Inflammatory macrophage treated with lipopolysaccharide for 4 hours (primary cell): ENCODE measurements at regions not wholly inside any gene's neighbourhood (a gene's known extent, or its start where the extent isn't known, plus 50 kb on each side); places are given as distances from the start of the nearest gene placed in this dataset.
"Not testable (repeated sequence)": the region's sequence is repeated elsewhere in the genome, so short reads cannot be mapped to it uniquely, and the experiment has no call there.

Experiments
- DNase-seq: peaks from one replicate; pipeline ENCODE4 v3.0.0-alpha.2; 2020

DNA sequence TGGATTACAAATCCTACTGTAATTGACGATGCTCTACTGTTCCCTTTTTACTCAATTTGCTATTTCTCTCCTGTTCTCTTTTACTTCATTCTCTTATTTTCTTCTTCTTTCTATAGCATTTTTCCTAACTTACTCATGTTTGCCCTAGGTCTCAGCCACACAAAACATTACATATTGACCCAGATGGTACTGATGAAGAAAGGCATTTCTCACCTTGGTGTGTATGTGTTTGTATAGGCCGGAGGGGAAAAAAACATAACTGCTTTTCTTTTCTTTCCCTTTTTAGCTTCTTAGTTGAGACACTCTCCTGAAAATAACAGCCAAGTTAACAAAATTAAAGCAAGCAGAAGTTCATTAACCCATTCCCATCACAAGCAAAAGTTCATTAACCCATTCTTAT, 1019.8 kb upstream of the CDH18 start:
- no peak for DNase-seq

GRCh38 chr5:20988933-20989332, 1000.9 kb upstream of the CDH18 start:
- not testable (repeated sequence) for DNase-seq

DNA sequence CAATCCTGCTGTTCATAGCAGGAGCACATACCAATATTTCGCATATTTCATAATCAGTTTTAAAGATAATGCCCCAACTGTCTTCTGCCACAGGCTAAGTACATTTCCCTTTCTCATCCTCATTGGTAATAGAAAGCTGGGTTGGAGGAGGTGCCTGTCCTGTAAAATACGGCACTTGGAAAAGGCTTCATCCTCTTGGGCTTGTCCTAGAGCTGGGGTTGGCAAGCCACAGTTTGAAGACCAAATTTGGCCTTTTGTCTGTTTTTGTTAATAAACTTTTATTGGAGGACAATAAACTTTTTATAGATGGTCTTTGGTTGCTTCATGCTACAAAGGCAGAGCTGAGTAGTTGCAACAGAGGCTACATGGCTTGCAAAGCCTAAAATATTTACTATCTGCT, 997.8 kb upstream of the CDH18 start:
- DNase-seq = no peak

DNA sequence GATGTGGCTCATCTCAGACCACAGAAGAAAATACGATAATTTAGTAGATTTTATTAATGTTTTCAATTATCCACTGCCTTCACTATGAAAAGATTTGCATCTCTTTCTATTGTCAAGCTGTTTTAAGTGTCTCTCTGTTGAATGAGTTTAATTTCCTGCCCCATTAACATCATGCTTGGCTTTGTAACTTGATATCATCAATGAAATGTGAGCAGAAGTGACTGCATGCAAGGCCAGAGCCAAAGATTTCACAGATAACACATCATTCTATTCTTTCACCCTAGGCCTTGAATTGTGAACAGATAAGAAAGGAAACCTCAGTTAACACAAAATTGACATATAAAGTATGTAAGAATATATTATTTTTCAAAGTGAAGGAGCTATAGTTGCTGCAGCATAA, 986.4 kb upstream of the CDH18 start:
- DNase-seq = no peak

DNA sequence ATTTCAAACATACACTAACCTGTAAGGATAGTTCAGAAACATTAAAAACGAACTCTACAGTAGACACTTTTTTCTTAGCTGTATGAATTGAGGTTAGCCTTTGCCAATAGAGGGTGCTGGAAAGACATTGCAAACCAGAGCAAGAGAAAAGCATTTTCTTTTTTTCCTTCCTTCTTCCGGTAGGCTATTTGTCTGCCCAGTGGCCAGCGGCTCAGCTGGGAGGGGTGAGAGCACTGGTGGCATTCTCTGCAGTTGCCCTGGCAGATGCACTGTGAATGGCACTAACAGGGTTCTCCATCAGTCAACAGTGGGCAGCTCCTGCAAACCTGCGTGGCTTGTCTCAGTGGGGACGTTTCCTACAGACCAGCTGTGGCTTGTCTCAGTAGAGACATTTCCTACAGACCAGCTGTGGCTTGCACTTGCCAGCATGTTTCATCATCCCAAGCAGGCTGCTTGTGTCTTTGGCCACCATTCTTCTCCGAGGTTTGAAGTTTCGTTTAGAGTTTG, 984.5 kb upstream of the CDH18 start:
- DNase-seq = no peak

GRCh38 chr5:20959347-20959746, 971.3 kb upstream of the CDH18 start:
- DNase-seq = no peak

DNA sequence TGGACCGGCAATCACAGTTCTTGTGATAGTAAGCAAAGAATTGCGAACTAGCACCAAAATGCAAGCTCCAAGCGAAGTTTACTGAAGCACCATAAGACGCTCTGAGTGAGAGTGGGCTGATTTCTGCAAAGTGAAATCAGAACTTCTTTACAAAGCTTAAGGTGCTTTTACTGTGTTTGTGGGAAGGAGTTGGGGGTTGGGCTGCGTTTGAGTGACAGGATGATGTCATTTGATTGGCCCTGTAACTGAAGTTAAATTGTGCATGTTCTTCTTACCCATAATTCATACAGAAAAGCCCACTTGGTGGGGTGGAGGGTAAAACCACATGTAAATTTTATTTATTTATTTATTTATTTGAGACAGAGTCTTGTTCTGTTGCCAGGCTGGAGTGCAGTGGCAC, 970.6 kb upstream of the CDH18 start:
- no peak for DNase-seq

DNA sequence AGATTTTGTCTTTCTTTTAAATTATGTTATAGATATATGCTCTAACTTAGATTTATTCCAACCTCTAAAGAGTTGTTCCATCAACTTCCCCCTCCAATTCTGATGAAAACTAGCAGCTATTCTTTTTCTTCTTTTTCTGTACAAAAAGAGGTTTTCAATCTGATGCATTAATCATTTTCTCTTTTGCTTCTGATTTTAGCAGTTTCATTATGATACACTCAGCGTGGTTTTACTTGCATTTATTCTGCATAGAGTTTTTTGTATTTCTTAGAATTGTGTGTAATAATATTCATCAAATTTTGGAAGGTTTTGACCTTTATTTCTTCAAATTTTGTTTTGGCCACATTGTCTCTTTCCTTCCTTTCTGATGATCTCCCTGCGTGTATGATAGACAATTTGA, 968.1 kb upstream of the CDH18 start:
- DNase-seq = no peak

- no peak for DNase-seq
Measured at GRCh38 chr5:20949636-20950035, 961.6 kb upstream of the CDH18 start.

GRCh38 chr5:20943183-20943971, 955.4 kb upstream of the CDH18 start:
- DNase-seq = not testable (repeated sequence)

GRCh38 chr5:20942603-20943002, 954.6 kb upstream of the CDH18 start:
- not testable (repeated sequence) for DNase-seq

DNA sequence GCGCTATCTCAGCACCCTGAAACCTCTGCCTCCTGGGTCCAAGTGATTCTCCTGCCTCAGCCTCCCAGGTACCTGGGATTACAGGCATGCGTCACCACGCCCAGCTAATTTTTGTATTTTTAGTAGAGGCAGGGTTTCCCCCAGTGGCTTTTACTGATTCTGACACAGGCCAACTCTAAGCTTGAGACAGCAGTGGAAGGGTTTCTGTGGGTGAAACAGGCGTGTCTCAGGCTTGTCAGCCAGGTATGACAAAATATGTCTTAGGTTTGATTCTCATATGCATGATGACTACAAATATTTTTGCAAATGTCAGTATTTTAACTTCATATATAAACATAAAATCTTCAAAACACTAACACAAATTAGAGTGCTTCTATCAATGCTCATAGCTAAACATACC, 952.8 kb upstream of the CDH18 start:
- not testable (repeated sequence) for DNase-seq

GRCh38 chr5:20890936-20891335, 902.9 kb upstream of the CDH18 start:
- DNase-seq = not testable (repeated sequence)

DNA sequence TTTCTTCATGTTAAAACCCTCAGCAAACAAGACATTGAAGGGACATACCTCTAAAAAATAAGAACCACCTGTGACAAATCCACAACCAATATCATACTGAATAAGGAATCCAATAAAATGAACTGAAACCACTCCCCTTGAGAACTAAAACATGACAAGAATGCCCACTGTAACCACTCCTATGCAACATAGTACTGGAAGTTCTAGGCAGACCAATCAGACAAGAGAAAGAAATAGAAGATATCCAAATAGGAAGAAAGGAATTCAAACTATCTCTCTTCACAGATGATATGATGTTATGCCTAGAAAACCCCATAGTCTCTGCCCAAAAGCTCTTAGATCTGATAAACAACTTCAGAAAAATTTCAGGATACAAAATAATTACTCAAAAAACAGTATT, 887.7 kb upstream of the CDH18 start:
- not testable (repeated sequence) for DNase-seq

GRCh38 chr5:20865892-20866291, 877.9 kb upstream of the CDH18 start:
- not testable (repeated sequence) for DNase-seq

- DNase-seq = no peak
Measured at GRCh38 chr5:20833081-20833627, 845.2 kb upstream of the CDH18 start.

DNA sequence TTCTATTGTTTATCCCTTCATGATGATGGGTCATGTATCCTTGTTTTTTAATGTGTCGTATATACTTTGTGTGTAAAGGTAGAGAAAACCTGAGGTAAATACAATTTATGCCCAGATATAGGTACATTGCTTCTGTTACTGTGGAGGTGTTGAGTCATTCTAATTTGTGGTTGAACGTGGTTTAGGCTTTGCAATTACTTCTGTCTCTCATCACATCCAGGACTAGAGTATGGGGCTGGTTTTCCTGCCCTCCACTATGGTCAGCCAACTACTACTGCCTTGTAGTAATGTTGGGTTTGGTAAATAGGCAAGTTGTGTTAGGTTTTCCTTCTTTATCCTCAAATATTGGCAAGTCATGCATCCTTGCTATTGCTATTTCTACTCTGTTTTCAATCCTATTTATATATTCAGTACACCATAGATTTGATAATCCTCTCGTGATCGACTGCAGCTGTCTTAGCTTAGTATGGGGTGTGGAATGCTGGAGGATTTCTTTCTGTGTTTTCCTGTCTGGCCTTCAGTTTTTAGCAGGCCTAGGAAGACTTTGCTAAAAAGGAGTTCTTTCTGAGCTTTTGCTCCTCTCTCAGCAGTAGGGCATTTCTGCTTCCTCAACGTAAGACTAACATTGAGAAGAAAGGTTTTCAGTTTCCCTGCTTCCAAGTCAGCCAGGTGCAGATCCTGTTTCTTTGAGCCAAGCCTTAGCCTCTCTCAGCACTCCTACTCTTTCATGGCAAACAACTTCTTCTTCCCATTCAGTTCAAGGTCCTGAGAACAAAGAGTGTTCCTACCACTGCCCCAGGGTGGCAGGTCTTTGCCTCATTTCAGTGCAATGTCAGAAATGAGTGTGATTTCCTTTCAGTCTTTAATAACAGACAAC, 844.4 kb upstream of the CDH18 start:
- DNase-seq = no peak

DNA sequence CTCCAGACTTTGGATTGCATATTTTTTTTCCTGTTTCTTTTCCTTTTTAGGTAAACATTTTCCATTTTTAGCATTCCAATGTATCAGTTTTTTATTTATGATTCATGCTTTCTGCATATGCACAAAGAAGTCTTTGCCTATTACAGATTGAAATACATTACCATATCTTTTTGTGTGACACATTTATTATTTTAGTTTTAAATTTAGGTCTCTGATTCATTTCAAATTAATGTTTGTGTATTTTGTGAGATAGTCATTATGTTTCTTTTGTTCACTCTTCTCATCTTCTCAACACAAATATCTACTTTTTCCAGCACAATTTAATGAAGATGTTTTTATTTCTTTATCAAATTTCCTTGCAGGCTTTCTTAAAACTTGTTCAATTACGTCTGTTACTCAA, 838.0 kb upstream of the CDH18 start:
- not testable (repeated sequence) for DNase-seq

- DNase-seq = not testable (repeated sequence)
Measured at GRCh38 chr5:20797216-20797615, 809.2 kb upstream of the CDH18 start.

- not testable (repeated sequence) for DNase-seq
Measured at GRCh38 chr5:20784755-20785154, 796.8 kb upstream of the CDH18 start.

DNA sequence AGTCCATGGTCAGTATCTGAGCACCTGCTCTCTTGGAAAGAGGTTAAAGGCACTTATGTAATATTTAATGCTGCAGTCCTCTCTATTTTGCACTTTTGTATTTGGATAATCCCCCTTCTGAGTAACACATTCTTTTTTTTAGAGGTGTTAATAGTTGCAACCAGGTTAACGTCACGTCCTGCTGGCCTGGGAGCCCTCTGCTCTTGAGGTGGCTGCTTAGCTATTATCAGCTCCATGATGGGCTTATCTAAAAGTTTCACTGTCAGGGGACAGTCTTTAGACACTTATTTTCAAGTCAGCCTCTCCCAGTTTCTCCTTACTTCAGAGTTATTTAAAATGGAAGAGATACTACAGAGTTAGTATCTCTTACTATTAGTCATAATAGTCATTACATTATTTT, 795.5 kb upstream of the CDH18 start:
- not testable (repeated sequence) for DNase-seq

DNA sequence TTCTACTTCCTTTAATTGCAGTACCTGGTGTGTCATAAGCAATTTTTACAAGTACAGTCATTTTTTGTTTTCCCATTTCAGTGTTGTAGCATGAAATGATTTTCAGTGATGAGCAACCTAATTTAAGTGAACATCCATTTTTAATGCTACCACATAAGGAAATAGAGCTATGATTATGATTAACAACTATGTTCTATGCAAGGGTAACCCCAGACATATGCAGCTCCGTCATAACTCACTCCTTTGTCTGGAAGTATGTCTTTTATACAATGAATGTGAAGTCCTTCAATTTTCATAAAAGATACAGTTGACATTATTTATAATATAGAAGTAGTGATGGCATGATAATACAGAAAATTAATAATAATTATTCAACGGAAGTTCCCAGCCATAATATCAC, 783.3 kb upstream of the CDH18 start:
- not testable (repeated sequence) for DNase-seq

DNA sequence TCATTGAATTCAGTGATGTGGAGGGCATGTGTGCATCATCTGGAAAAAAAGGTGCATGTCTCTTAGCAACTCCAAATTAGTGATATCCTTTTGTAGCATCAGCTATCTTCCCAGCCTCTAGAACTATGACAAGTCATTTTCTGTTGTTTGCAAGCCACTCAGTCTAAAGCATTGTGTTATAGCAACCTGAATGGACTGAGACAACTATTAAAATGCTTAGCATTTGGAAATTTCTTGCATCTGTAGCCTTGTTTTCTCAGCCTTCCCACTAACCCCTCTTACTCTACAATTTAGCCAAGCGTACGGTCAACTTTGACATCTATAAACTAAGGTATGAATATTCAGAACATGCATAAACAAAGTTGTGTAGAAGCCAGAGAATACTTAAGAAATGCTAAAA, 777.1 kb upstream of the CDH18 start:
- DNase-seq = not testable (repeated sequence)

GRCh38 chr5:20759459-20759858, 771.5 kb upstream of the CDH18 start:
- not testable (repeated sequence) for DNase-seq
